H1 (cell line): ENCODE measurements at regions not wholly inside any gene's neighbourhood (a gene's known extent, or its start where the extent isn't known, plus 50 kb on each side); places are given as distances from the start of the nearest gene placed in this dataset.

Experiments
- BACH1 ChIP-seq: IDR thresholded peaks from 2 replicates; pipeline ENCODE4 v1.6.1; 2012; ENCODE audit warnings: low read length, improper control_type of control experiment
- BCL11A ChIP-seq, 2 experiments: IDR thresholded peaks; one replicate each; pipeline ENCODE4 v1.6.1; 2011; ENCODE audit warnings: low read depth in 2 of 2, low read length in 2 of 2, mild to moderate bottlenecking in 2 of 2
- CHD7 ChIP-seq: fragments of 300-600 bp; sonication (generic); IDR thresholded peaks from 2 replicates; pipeline ENCODE4 v1.7.1; 2012; ENCODE audit warnings: low read length, moderate library complexity, mild to moderate bottlenecking, inconsistent platforms; ENCODE audit not compliant: insufficient replicate concordance
- EP300 ChIP-seq, 2 experiments: IDR thresholded peaks; 1 replicate in 1 of 2; 2 replicates in 1 of 2; pipeline ENCODE4 v1.6.1; 2011 to 2012; ENCODE audit warnings: low read depth in 2 of 2, low read length in 2 of 2, mild to moderate bottlenecking in 2 of 2, borderline replicate concordance in 1 of 2, inconsistent platforms in 1 of 2, moderate library complexity in 1 of 2
- MAX ChIP-seq: IDR thresholded peaks from 2 replicates; pipeline ENCODE4 v1.6.1; 2012; ENCODE audit warnings: inconsistent platforms

- TF ChIP-seq CHD7 (no peak), EP300 (IDR thresholded peaks at IDR 0.05; ENCODE audit: borderline replicate concordance in 1 of 2, low read depth in 2 of 2, low read length in 2 of 2) (no peak), MAX (no peak), BCL11A (IDR thresholded peaks at IDR 0.05; ENCODE audit: low read depth in 2 of 2, low read length in 2 of 2) (no peak), BACH1 (no peak)
Measured at GRCh38 chr1:29823561-29823960, 587.2 kb downstream of the PTPRU start (continued).
